ENCODE measurements at regions not wholly inside any gene's neighbourhood (a gene's known extent, or its start where the extent isn't known, plus 50 kb on each side); places are given as distances from the start of the nearest gene placed in this dataset.

GRCh38 chr13:24076636-24077035 is 83.9 kb upstream of the SPATA13 start:
- ATAC-seq (ENCODE audit: low FRiP score) = no peak
- no peak for TF ChIP-seq CTCF (IDR thresholded peaks at IDR 0.05)
- DNase-seq (ENCODE audit: low spot score) = no peak

GRCh38 chr13:24080134-24080533 is 80.4 kb upstream of the SPATA13 start:
- no peak for TF ChIP-seq CTCF (IDR thresholded peaks at IDR 0.05)
- no peak for ATAC-seq (ENCODE audit: low FRiP score)
- DNase-seq (ENCODE audit: low spot score) = no peak

- ATAC-seq (ENCODE audit: low FRiP score) = no peak
- DNase-seq (ENCODE audit: low spot score) = no peak
- TF ChIP-seq CTCF (IDR thresholded peaks at IDR 0.05) = no peak
Observed at GRCh38 chr13:24081387-24081786, 79.1 kb upstream of the SPATA13 start.

GRCh38 chr13:24083141-24083540 is 77.4 kb upstream of the SPATA13 start:
- DNase-seq (ENCODE audit: low spot score) (no peak), ATAC-seq (ENCODE audit: low FRiP score) (no peak)
- TF ChIP-seq CTCF (IDR thresholded peaks at IDR 0.05) = no peak

- ATAC-seq (ENCODE audit: low FRiP score) = no peak
- no peak for TF ChIP-seq CTCF (IDR thresholded peaks at IDR 0.05)
- DNase-seq (ENCODE audit: low spot score) = no peak
Observed at GRCh38 chr13:24083722-24084421, 76.6 kb upstream of the SPATA13 start.

GRCh38 chr13:24085662-24086061 is 74.9 kb upstream of the SPATA13 start:
- TF ChIP-seq CTCF (IDR thresholded peaks at IDR 0.05) = no peak
- DNase-seq (ENCODE audit: low spot score) = no peak
- ATAC-seq (ENCODE audit: low FRiP score) = no peak

GRCh38 chr13:24086642-24087041 is 73.9 kb upstream of the SPATA13 start:
- TF ChIP-seq CTCF (IDR thresholded peaks at IDR 0.05) = no peak
- ATAC-seq (ENCODE audit: low FRiP score) (no peak), DNase-seq (ENCODE audit: low spot score) (no peak)

Measured in omental fat pad (tissue), 3 donors.